SK-N-MC (cell line): ENCODE measurements at regions not wholly inside any gene's neighbourhood (a gene's known extent, or its start where the extent isn't known, plus 50 kb on each side); places are given as distances from the start of the nearest gene placed in this dataset.

Experiments
- DNase-seq: peaks from one replicate; pipeline ENCODE4 v3.0.0-alpha.2; 2011; ENCODE audit warnings: low read depth, low spot score
- H3K27ac ChIP-seq: fragments of 200-600 bp; sonication (generic); 2 replicates; pipeline ENCODE4 v1.5.1; 2016; ENCODE audit warnings: mixed run types
- H3K36me3 ChIP-seq: fragments of 200-600 bp; sonication (generic); 2 replicates; pipeline ENCODE4 v1.6.1; 2017; ENCODE audit warnings: antibody characterized with exemption, low read length, mixed read lengths; ENCODE audit not compliant: insufficient read depth
- H3K4me3 ChIP-seq: fragments of 200-600 bp; sonication (generic); 2 replicates; pipeline ENCODE4 v1.5.1; 2016
- H3K9ac ChIP-seq: fragments of 200-600 bp; sonication (generic); 2 replicates; pipeline ENCODE4 v1.8.0; 2017; ENCODE audit warnings: mixed run types, mixed read lengths; ENCODE audit not compliant: insufficient read length
- H3K9me3 ChIP-seq: fragments of 200-600 bp; sonication (generic); 2 replicates; pipeline ENCODE4 v1.6.1; 2017; ENCODE audit warnings: low read depth, mild to moderate bottlenecking, antibody characterized with exemption, low read length, moderate library complexity, mixed read lengths
- EZH2 ChIP-seq: fragments of 200-600 bp; sonication (generic); IDR thresholded peaks from one replicate; pipeline ENCODE4 v1.6.1; 2017; ENCODE audit warnings: antibody characterized with exemption
- FOXP2 ChIP-seq: optimal IDR thresholded peaks from 2 replicates; pipeline ENCODE3; 2011; ENCODE audit warnings: mild to moderate bottlenecking, moderate library complexity; ENCODE audit not compliant: insufficient read depth; ENCODE audit errors: extremely low read length, control extremely low read depth
- POLR2AphosphoS5 ChIP-seq: IDR thresholded peaks from 2 replicates; pipeline ENCODE4 v1.6.1; 2012; ENCODE audit warnings: mild to moderate bottlenecking, low read depth, low read length, borderline replicate concordance

DNA sequence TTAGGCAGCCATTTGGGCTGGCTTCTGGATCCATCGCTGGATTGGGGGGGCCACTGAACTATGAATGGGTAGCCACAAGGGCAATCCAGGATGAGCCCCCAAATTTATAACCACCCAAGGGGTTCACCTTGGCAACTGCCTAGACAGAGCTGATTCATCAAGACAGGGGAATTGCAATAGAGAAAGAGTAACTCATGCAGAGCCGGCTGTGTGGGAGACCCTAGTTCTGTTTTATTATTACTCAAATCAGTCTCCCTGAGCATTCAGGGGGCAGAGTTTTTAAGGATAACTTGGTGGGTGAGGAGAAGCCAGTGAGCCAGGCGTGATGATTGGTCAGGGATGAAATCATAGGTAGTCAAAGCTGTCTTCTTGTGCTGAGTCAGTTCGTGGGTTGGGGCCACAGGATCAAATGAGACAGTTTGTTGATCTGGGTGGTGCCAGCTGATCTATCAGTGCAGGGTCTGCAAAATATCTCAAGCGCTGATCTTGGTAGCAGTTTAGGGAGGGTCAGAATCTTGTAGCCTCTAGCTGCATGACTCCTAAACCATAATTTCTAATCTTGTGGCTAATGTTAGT lies 57.9 kb downstream of the DNAJB9 start:
- no peak overlapping the region for H3K27ac ChIP-seq
- H3K36me3 ChIP-seq = no peaks in the 10 kb centered on the region
- TF ChIP-seq POLR2AphosphoS5 (no peak), FOXP2 (no peak), EZH2 (no peak)
- H3K9ac ChIP-seq = no peak overlapping the region
- H3K4me3 ChIP-seq = no peak overlapping the region
- no peaks in the 10 kb centered on the region for H3K9me3 ChIP-seq
- no peak for DNase-seq

DNA sequence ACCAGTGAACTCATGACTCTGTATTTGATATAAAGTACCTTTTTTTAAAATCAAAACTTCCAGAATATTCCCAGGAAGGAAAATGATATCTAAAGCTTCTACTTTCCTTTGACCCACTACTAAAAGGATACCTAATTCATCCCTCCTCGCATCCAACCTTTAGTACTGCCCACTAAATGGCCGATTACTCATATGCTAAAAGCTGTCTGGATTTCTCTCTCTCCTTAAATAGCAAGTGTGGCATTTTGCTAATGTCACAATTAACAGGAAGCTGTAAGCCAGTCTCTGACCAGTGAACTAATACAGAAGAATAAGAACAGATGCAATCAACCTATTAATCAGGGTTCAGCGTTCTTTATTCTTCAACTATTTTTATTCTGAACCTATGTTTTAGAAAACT lies 59.0 kb downstream of the DNAJB9 start:
- Histone ChIP-seq H3K9me3 (no peaks in the 10 kb centered on the region), H3K36me3 (no peaks in the 10 kb centered on the region), H3K4me3 (no peak overlapping the region), H3K9ac (no peak overlapping the region), H3K27ac (no peak overlapping the region)
- no peak for TF ChIP-seq FOXP2
- TF ChIP-seq POLR2AphosphoS5 = no peak
- TF ChIP-seq EZH2 = no peak
- no peak for DNase-seq

DNA sequence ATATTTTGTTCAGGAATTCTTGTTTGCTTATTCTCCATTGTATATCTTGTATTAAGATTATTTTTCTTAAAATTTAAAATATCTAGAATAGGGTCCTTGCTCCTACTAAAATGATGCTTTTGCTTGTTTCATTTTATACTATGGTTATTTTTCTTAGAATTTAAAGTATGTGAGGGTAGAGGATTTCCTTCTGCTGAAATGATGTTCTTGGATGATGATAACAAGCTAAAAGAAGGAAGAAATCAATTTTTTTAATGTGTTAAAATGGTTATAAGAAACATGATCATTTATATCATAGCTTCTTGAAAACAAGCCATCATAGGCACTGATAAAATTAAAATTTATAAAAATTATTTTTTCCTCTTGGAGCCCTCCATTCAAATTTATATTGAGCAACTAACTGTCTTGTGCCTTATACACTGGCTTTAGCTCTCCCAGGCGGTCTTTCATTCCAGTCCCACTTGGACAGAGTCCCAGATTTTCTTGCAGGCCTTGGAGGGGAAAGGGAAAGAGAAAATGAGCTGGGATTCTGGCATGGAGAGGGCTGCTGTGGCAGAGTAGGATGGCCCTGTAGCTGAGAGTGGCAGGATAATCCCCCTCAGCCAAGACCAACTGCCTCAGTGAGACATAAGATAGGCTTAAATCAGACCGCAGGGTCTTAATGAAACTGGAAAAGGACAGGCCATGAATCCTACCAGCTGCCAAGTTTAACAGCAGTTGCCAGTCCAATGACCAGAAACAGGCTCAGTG lies 60.2 kb downstream of the DNAJB9 start:
- DNase-seq = no peak
- Histone ChIP-seq H3K9me3 (no peaks in the 10 kb centered on the region), H3K36me3 (no peaks in the 10 kb centered on the region), H3K4me3 (no peak overlapping the region), H3K27ac (no peak overlapping the region), H3K9ac (no peak overlapping the region)
- TF ChIP-seq EZH2 = no peak
- no peak for TF ChIP-seq POLR2AphosphoS5
- no peak for TF ChIP-seq FOXP2

DNA sequence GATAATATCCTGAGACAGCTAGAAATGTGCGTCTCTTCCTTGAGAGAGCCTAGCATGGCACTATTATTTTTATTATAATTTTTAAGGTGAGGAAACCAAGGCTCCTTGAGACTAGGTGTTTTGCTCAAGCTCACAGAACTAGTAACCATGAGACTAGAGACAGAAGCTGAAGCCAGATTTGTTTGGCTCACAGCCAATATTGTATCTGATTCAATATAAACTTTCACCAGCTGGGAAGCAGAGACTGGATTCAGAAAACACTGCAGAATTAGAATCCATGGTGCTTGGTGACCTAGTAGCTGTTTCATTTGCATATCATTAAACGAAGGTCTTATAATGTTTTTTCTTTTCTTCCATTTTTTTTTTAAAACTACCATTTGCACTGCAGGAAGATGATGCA lies 64.4 kb downstream of the DNAJB9 start:
- no peak overlapping the region for H3K9ac ChIP-seq
- H3K27ac ChIP-seq = no peak overlapping the region
- H3K4me3 ChIP-seq = no peak overlapping the region
- H3K9me3 ChIP-seq = no peaks in the 10 kb centered on the region
- TF ChIP-seq FOXP2 = no peak
- TF ChIP-seq EZH2 = no peak
- TF ChIP-seq POLR2AphosphoS5 = no peak
- no peaks in the 10 kb centered on the region for H3K36me3 ChIP-seq
- DNase-seq = no peak

DNA sequence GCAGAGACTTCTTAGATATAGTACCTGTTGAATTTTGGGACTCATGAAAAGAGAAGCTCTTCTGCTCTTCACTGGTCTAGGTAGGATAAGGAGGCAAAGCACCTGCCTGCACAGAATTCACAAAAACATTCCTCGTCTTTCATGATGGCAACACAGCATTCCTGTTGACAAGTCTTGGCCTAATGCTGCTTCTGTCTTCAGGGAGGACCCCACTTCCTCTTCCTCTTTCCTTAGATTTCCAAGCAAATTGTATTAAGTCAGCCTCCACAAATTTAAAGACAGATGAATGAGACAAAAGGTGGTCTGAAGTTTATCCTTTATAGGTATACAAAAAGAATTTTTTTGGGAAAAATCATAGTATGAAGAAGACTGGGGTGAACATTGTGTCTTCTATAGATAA lies 64.9 kb downstream of the DNAJB9 start:
- H3K36me3 ChIP-seq = no peaks in the 10 kb centered on the region
- TF ChIP-seq POLR2AphosphoS5 = no peak
- no peak for TF ChIP-seq FOXP2
- no peak for TF ChIP-seq EZH2
- no peak for DNase-seq
- H3K9me3 ChIP-seq = no peaks in the 10 kb centered on the region
- no peak overlapping the region for H3K9ac ChIP-seq
- H3K4me3 ChIP-seq = no peak overlapping the region
- no peak overlapping the region for H3K27ac ChIP-seq

DNA sequence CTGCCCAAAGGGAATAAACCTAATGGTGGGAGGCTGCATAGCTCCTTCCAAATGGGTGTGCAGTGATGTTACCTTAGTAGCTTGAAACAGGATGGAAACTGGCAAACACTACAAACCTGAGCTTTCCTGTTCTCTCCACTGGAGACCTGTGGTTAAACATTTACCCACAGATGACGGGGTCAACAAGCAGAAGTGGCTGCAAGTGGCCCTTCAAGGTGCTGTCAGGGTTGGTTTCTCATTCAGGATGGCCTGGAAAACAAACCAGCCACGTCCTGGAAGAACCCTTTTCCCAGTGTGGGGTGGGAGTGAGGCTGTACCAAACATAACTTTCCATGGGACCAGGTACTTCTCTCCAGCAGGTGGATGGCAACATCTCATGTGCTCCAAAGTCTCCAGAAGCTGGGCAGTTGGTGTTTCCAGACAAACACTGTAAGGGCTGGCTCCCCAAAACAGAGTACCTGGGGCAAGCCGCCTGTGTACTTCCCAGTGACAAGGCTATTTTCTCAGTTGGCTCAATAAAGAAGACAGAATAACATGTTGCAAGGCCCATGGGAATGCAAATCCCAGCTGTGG lies 67.5 kb downstream of the DNAJB9 start:
- Histone ChIP-seq H3K36me3 (no peaks in the 10 kb centered on the region), H3K9ac (no peak overlapping the region), H3K27ac (no peak overlapping the region), H3K9me3 (no peaks in the 10 kb centered on the region), H3K4me3 (no peak overlapping the region)
- TF ChIP-seq FOXP2 (no peak), POLR2AphosphoS5 (no peak), EZH2 (no peak)
- DNase-seq = no peak

DNA sequence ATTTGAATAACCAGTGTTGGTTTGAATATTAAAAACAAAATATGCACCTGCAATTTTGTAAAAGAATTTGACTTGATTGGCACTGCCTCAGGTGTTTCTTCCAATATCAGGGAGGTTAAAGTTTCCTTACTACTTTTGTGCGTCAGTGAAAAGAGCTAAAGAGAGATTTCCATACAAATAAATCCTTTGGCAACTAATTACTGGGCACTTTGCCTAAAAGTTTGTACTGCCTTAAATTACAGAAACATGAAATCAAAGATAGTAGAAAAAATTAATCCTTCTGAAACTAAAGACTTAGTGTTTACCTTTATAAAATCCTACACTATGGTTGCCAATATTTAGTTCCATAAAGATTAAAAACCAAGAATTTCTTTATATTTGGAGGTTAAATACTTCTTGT lies 72.5 kb downstream of the DNAJB9 start:
- no peak overlapping the region for H3K27ac ChIP-seq
- DNase-seq = no peak
- no peaks in the 10 kb centered on the region; the same call in 1 of the 2 replicates for H3K9me3 ChIP-seq
- no peaks in the 10 kb centered on the region for H3K36me3 ChIP-seq
- H3K9ac ChIP-seq = no peak overlapping the region
- H3K4me3 ChIP-seq = no peak overlapping the region
- no peak for TF ChIP-seq POLR2AphosphoS5
- no peak for TF ChIP-seq FOXP2
- no peak for TF ChIP-seq EZH2

DNA sequence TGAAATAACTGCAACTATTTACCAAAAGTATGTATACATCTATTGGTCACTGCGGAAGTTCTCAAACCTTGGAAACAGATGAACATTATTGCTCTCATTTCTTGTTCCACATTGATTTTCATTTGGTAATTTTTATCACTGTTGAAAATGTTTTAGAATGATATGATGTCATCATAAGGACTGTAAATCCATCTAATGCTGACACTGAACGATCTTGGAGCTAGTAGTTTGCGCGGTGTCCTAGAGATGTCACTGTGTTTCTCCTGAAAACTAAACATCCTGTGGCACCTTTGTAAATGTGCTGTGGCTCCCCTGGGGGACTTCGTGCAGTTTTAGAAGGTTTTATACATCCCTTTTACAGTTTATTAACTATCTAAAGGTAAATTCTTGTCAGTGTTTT lies 73.5 kb downstream of the DNAJB9 start:
- no peak for DNase-seq
- no peak overlapping the region for H3K9ac ChIP-seq
- H3K36me3 ChIP-seq = no peaks in the 10 kb centered on the region
- no peak overlapping the region for H3K27ac ChIP-seq
- no peak for TF ChIP-seq FOXP2
- TF ChIP-seq EZH2 = no peak
- TF ChIP-seq POLR2AphosphoS5 = no peak
- H3K9me3 ChIP-seq = no peaks in the 10 kb centered on the region; the same call in 1 of the 2 replicates
- no peak overlapping the region for H3K4me3 ChIP-seq

DNA sequence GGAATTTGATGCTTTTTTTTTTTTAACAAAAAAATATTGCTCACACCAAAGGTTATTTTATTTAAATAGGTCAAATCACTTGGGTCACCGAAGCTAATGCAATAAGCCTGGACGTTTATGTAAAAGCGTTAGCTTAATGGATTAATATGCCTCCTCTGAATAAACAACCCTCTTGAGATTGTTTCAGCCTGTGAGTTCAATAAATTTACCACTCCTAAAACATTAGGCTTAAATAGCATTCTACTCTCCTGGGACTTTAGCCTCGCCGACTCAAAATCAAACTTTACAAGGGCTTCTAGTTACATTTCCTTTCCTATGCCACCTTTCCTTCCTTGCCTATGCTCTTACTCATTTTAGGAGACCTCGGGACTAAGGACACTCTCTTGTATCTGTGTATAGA lies 79.3 kb downstream of the DNAJB9 start:
- Histone ChIP-seq H3K4me3 (no peak overlapping the region), H3K36me3 (no peaks in the 10 kb centered on the region), H3K9me3 (no peaks in the 10 kb centered on the region; the same call in 1 of the 2 replicates), H3K27ac (peak overlapping the region; percentile 52; the same call in 1 of the 2 replicates), H3K9ac (no peak overlapping the region)
- no peak for DNase-seq
- TF ChIP-seq POLR2AphosphoS5 (no peak), EZH2 (no peak), FOXP2 (no peak)
